ENCODE measurements at regions not wholly inside any gene's neighbourhood (a gene's known extent, or its start where the extent isn't known, plus 50 kb on each side); places are given as distances from the start of the nearest gene placed in this dataset.

DNA sequence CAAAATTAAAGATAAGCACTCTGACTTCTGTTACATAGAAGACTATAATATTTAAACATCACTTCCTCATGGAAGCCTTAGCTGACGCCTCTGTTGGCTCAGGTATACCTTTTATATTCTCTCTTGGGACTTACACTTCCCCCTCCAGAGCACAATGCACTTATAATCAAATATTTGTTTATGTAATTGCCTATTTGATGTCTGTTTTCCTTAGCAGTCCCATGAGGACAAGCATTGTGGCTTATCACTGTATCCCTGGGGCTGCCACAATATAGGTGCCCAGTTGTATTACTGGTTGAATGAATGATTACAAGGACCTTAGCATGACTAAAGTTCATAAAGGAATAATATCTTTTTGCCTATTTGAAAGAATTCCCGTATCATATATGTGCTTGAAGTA is 186.7 kb upstream of the VGLL2 start:
- TF ChIP-seq CTCF (IDR thresholded peaks at IDR 0.05), result no peak
- TF ChIP-seq ZFX (IDR thresholded peaks at IDR 0.05; ENCODE audit: borderline replicate concordance), result no peak

Data from 22Rv1 (cell line).